ENCODE measurements at regions not wholly inside any gene's neighbourhood (a gene's known extent, or its start where the extent isn't known, plus 50 kb on each side); places are given as distances from the start of the nearest gene placed in this dataset.

DNA sequence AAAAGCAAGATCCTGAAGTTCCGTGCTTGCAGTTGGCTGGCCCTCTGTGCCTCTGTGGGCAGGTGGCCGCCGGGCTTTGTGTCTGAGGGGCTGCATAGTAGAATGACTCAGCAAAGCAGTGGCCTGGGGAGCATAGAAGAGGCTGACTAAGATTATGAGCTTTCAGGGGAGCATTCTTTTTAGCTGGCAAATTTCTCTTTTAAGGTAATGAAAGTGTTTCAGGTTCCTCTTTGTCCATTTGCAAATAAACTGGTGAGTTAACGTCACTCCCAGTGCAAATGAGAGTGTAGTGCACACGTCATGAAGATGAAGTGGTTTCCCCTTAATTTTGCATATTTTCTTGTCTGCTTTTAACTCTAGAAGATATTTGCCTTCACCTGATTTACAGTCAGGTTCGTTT is 98.6 kb downstream of the BCL2L11 start:
- no peak for DNase-seq

DNA sequence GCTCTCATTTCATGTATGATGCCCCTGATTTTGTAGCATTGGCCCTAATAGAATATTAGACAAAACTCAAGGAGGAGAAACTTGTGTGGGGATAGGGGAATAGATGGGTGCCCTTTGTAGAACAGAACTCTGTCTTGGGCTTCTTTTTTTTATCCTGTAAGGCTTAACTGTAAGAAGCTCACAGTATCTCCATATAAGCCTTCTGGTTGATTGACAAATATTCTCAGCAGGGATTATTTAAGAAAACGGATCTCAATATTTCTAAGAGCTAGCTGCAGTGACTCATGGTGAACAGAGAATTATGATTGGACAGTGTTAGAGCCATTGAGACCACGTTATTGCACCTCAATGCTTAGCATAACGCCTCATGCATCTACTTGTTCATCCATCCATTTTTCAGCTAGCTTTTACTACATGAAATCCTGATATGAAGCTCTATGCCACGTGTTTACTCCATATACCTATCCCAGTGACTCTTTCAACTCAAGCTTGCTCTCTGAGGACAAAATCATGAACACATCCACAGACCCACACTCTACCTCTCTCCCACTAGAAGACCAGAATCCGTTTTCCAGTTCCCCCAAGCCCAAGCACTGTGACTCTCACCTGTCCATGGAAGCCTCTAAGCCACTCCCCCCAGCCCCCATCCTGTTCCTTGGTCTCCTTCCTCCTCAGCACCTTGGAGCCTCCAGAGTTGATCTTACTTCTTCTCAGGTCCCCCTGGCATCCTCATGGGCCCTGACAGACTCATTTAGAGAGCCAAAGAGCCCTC is 99.2 kb downstream of the BCL2L11 start:
- no peak for DNase-seq

GRCh38 chr2:111220962-111221361 is 100.2 kb downstream of the BCL2L11 start:
- DNase-seq: no peak

DNA sequence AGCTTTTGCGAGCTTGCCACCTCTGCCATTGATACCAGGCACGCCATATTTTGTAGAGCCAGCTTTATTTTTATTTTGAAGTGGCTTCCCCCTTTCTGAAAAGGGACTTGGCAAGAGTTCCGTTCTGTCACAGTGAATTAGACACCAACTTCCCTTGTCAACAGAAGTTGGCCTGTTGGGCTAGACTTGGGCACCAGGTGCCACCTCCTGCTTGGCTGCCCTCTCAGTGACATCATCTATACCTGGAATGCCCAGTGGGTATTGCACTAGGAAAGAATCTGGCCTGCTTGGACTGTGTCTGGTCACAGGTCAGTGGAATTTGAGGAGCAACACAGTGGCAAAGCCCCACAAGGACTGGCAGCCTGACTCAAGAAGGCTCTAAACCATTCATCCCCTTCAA is 101.0 kb downstream of the BCL2L11 start:
- no peak for DNase-seq

DNA sequence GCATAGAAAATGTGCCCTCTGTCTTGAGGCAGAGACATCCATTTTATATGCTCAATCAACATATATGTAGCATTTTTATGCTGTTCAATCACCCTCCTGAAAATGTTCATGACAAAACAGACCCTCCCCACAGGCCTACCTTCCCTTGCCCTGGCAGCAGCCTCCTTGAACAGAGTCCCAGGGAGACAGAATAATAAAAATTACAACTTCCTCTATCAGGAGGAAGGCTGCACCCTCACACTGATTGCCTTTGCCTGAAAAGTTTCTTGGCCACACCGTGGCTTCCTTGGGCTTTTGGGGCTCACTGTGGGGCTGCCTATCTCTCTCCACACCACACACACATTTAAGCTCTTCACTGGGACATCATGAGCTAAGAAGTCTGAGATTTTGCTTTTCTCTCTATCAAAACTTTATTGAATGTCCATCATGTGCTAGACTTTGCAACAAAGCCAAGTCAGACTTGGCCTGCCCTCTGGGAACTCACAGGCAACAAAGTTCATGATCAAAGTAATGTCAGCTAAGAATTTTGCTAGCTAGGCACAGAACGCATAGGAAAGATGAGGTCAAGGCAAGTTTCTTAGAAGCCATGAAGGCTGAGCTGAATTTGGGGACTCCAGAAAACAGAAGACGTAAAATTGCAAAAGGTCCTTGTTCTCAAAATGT is 101.6 kb downstream of the BCL2L11 start:
- no peak for DNase-seq

- no peak for DNase-seq
Measured at GRCh38 chr2:111225856-111226255, 105.1 kb downstream of the BCL2L11 start.

- peak; percentile 8 for DNase-seq
Measured at GRCh38 chr2:111226876-111227700, 106.4 kb downstream of the BCL2L11 start.

- DNase-seq: no peak
Measured at GRCh38 chr2:111227716-111228141, 107.0 kb downstream of the BCL2L11 start.

DNA sequence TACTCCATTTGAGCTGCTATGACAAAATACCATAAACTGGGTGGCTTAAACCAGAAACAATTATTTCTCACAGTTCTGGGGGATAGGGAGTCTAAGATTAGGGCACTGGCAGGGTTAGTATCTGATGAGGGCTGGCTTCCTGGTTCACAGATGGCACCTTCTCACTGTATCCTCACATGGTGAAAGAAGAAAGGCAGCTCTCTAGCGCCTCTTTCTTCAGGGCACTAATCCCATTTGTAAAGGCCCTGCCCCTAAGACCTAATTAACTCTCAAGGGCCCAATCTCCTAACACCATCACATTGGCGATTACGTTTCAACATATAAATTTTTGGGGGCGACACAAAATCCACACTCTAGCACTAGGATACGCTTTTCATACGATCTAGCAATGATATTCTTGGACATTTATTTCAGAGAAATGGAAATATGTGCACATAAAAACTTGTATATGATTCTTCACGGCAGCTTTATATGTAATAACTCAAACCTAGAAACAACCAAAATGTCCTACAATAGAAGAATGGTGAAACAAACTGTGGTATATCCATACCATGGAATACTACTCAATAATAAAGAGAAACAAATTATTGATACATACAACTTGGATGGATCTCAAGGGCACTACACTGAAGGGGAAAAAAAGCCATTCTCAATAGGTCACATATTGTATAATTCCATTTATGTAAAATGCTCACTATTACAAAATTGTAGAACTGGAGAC is 111.0 kb downstream of the BCL2L11 start:
- DNase-seq: no peak

DNA sequence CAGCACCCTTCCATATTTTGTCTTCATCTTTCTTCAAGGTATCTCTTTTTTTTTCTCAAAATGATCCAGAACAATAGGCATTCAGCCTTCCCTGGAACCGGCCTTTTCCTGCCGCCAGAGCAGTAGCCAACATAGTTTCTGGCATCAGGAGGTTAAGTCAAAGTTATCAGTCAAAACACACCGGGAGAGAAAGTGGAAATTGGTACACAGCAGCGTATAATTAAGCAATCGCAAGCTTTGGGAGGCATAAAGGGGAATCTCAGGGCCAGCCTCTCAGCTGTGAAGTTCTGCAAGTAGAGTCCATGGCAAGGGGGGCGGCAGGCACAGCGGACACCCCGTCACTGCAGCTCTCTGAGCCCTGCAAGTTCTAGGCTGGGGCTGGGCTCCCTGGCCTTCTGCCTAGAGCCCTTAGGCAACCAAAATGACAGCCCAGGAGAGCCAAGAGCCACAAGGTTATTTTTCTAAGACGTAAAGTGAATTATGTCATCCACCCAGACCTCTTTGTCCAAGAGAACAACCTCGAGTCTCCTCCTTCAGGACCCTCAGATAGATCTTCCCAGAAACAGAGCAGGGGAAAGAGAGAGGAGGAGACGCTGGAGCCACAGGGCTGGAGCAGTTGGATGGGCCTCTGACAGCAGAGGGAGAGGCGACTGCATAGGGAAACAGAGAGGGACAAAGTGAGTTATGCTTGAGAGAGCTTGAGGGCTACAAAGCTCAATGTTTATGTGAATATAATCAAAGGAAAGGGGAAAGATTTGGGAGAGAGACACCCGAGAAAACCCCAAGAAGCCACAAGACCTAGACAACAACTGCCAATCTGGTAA is 114.7 kb downstream of the BCL2L11 start:
- no peak for DNase-seq

- no peak for DNase-seq
Measured at GRCh38 chr2:111236025-111236424, 115.3 kb downstream of the BCL2L11 start.

DNA sequence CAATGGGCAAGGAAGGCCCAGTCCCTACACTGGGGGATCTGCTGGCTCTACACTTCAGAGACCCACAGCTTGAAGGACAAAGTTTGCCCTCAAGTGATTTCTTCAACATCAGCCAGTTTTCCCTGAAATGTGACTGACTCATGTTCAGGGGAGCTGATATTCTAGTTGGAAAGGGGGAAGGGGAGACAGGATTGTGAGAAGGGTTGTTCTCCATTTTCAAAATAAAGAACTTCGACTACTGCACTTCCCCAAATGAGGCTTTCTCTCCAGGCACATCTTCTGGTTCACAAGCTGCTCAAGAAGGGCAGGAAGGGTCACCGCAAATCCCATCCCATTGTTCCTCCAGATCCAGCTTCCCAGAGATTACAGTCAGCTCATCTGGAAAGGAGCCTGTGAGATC is 117.6 kb downstream of the BCL2L11 start:
- DNase-seq: no peak

GRCh38 chr2:111239107-111239506 is 118.4 kb downstream of the BCL2L11 start:
- no peak for DNase-seq

GRCh38 chr2:111239581-111240249 is 119.0 kb downstream of the BCL2L11 start:
- no peak for DNase-seq

GRCh38 chr2:111243295-111243694 is 122.6 kb downstream of the BCL2L11 start:
- DNase-seq: no peak

DNA sequence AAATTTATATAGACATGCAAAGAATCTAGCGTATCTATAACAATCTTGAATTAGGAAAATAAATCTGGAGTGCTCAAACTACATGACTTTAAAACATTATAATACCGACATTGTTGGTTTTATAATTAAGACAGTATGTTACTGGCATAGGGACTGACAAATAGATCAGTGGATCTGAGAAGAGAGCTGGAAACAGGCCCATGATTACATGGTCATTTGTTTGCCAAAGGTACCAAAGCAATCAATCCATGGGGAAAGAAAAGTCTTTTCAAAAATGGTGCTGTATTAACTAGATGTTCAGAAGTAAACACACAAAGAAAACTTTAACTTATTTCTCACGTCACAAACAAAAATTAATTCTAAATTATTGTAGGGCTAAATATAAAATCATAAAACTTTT is 124.2 kb downstream of the BCL2L11 start:
- no peak for DNase-seq

DNA sequence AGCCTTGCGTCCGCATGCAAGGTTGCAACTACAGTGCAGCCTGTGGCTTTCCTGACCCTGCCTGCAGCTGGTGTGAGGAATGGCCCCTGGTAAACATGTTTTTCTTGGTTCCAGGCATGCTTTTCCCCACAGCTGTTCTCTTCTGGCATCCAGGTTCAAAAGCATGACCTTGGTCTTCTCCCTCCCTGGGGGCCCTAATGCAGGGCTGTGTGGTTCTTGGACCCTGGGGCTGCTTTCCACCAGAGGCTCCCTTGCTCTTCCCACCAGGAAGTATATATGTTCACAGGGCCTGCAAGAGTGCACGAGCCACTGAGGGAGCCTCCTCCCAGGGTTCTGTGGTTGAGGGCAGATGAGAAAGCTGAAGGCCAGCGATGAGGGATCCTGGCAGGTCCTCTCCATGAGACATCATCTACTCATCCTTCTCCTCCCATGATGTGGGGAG is 125.9 kb downstream of the BCL2L11 start:
- DNase-seq: no peak

DNA sequence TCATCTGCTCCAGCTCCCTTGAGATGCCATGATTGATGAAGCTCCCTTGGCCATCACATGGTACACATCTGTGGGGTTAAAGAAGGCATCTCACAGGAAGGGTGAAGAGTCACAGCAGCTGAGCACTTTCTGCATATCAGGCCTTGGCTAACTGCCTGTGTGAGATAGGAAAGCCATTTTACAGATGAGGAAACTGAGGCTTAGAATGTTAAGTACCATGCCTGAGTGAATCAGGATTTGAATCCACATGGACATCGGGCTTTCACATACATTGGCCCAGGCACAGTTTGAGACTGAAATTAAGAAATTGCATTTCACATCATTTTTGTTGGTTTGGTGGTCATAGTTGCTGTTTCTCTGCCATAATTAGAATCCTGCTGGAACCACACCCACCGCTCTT is 126.8 kb downstream of the BCL2L11 start:
- no peak for DNase-seq

DNA sequence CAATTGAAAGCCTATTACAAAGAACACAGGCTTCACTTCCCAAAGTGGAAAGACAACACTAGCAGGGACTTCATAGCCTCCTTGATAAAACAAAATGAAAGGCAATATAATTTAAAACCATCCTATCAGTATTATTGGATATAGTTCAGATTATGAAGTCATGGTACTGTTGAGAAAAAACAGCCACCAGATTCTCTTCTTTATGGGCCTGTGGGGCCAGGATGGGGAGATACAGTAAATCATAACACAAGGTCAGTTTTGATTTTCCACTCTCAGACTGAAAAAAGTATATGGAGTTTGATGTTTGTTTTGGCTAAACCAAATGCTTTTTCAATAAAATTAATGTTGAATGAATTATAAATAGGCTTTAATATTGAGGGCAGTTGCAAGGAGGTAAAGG is 129.1 kb downstream of the BCL2L11 start:
- DNase-seq: no peak

DNA sequence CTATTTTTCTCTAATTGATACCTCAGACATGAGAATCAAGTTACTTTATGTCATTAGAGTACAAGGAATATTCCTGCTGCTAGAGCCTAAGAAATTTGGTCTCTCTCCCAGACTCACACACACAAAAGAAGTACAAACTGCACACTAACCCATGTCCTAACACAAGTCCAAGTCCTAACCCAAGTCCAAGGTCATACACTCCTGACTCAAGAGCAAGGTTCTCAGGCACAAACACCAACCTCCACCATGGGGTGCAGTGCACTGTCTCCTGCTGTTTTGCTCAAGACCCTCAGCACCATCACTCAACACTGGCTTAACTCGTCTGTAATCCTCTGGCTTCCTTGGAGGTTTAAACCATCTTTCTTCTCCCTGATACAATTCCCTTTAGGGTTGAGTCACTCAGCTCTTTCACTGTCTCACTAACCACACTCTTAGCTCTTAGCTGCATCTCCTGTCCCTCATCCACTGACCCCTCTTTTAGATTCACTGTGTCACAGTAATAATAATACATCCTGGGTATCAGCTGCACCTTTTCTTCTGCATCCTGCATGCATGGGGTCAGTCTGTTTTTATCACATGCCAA is 129.8 kb downstream of the BCL2L11 start:
- no peak for DNase-seq

DNA sequence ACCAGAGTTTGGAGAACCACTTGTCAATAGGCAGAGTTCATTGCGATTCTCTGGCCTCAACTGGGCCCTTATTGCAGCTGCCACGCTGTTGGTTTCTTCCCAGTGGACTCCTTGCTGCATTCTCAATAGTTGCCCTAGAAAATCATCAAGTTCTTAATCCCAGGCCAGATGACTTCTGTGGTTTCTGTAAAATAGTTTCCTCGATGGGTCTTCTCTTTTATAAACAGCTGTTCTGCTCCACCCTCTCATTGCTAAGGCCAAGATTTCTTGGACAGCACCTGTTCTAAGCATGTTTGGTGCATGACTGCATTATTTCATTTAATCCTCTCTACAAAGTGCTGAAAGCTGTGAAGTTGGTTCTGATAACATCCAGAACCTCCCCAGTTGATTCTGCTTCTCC is 131.0 kb downstream of the BCL2L11 start:
- no peak for DNase-seq
